Uterus (tissue), 2 donors: ENCODE measurements at regions not wholly inside any gene's neighbourhood (a gene's known extent, or its start where the extent isn't known, plus 50 kb on each side); places are given as distances from the start of the nearest gene placed in this dataset.

Experiments used
- CTCF ChIP-seq, 4 experiments: fragments of 200-600 bp in 2 of 4; fragments of 450-650 bp in 2 of 4; sonication (generic) in 2 of 4; IDR thresholded peaks; one replicate each; pipeline ENCODE4 v1.5.1; 2016 to 2019; ENCODE audit warnings: antibody characterized with exemption in 4 of 4, mild to moderate bottlenecking in 2 of 4, moderate library complexity in 1 of 4
- POLR2A ChIP-seq, 2 donors: fragments of 450-650 bp; IDR thresholded peaks; one replicate each; pipeline ENCODE4 v1.6.1; 2016; ENCODE audit warnings: antibody characterized with exemption in 2 of 2, mild to moderate bottlenecking in 1 of 2, moderate library complexity in 1 of 2

- TF ChIP-seq CTCF (IDR thresholded peaks at IDR 0.05) = no peak
- no peak for TF ChIP-seq POLR2A (IDR thresholded peaks at IDR 0.05)
These were observed 116.9 kb downstream of the ACKR3 start for GRCh38 chr2:236686561-236686960.
